ENCODE measurements at regions not wholly inside any gene's neighbourhood (a gene's known extent, or its start where the extent isn't known, plus 50 kb on each side); places are given as distances from the start of the nearest gene placed in this dataset.

- DNase-seq (ENCODE audit: low spot score): no peak
- Mint-ChIP-seq H3K9me3 (no peaks in the 10 kb centered on the region), H3K4me3 (ENCODE audit: low read depth) (no peak overlapping the region), H3K4me1 (ENCODE audit: low read depth) (no peaks in the 10 kb centered on the region), H3K36me3 (ENCODE audit: low read depth) (no peaks in the 10 kb centered on the region), H3K27ac (no peak overlapping the region), H3K27me3 (ENCODE audit: low read depth) (no peaks in the 10 kb centered on the region)
- intact Hi-C loops (cut with micrococcal nuclease): no loop called here
Measured at GRCh38 chr10:83649471-83649870, 489.8 kb upstream of the GHITM start.

DNA sequence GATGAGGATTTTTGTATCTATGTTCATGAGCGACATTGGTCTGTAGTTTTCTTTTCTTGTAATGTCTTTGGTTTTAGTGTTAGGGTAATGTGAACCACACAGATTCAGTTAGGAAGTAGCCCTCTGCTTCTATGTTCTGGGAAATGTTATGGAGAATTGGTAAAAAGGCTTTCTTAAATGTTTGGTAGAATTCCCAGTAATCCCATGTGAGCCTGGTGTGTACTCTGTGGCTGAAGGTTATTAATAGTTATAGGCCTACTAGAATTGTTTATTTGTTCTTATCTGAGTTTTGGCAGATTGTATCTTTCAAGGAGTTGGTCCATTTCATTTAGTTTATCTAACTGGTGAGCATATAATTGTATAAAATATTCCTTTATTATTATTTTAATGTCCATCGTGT lies 484.6 kb upstream of the GHITM start:
- intact Hi-C loops (cut with micrococcal nuclease): no loop called here
- Mint-ChIP-seq H3K4me3 (ENCODE audit: low read depth) (no peak overlapping the region), H3K27me3 (ENCODE audit: low read depth) (no peaks in the 10 kb centered on the region), H3K36me3 (ENCODE audit: low read depth) (no peaks in the 10 kb centered on the region), H3K9me3 (no peaks in the 10 kb centered on the region), H3K27ac (no peak overlapping the region), H3K4me1 (ENCODE audit: low read depth) (no peaks in the 10 kb centered on the region)
- DNase-seq (ENCODE audit: low spot score): no peak

DNA sequence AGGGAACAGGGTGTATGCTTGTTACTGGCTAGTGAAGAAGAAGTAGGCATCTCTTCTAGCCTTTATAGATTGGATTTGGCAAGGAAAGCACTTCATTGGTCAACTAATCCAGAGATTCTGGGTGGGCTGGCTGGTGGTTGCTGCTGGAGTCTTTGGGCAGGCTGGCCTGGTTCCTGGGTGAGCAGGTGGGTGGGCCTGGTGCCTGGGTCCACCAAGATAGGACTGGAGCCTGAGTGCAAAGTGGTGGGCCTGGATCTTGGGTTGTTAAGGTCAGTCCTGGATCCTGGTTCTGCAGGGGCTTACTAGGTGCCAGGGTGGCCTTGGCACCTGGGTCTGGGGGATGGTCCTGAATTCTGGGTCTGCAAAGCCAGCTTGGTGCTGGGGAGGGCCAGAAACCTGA lies 482.4 kb upstream of the GHITM start:
- no peak overlapping the region for H3K4me3 Mint-ChIP-seq (ENCODE audit: low read depth)
- no peak overlapping the region for H3K27ac Mint-ChIP-seq
- no peak for DNase-seq (ENCODE audit: low spot score)
- no peaks in the 10 kb centered on the region for H3K36me3 Mint-ChIP-seq (ENCODE audit: low read depth)
- H3K9me3 Mint-ChIP-seq: no peaks in the 10 kb centered on the region
- intact Hi-C loops (cut with micrococcal nuclease): no loop called here
- H3K4me1 Mint-ChIP-seq (ENCODE audit: low read depth): no peaks in the 10 kb centered on the region
- H3K27me3 Mint-ChIP-seq (ENCODE audit: low read depth): no peaks in the 10 kb centered on the region

GRCh38 chr10:83657487-83657886 lies 481.8 kb upstream of the GHITM start:
- intact Hi-C loops (cut with micrococcal nuclease): no loop called here
- H3K9me3 Mint-ChIP-seq: no peaks in the 10 kb centered on the region
- no peaks in the 10 kb centered on the region for H3K36me3 Mint-ChIP-seq (ENCODE audit: low read depth)
- DNase-seq (ENCODE audit: low spot score): no peak
- H3K4me3 Mint-ChIP-seq (ENCODE audit: low read depth): no peak overlapping the region
- no peaks in the 10 kb centered on the region for H3K4me1 Mint-ChIP-seq (ENCODE audit: low read depth)
- no peaks in the 10 kb centered on the region for H3K27me3 Mint-ChIP-seq (ENCODE audit: low read depth)
- H3K27ac Mint-ChIP-seq: no peak overlapping the region

GRCh38 chr10:83663918-83664317 lies 475.4 kb upstream of the GHITM start:
- no peaks in the 10 kb centered on the region for H3K4me1 Mint-ChIP-seq (ENCODE audit: low read depth)
- H3K36me3 Mint-ChIP-seq (ENCODE audit: low read depth): no peaks in the 10 kb centered on the region
- H3K9me3 Mint-ChIP-seq: no peaks in the 10 kb centered on the region
- no peaks in the 10 kb centered on the region for H3K27me3 Mint-ChIP-seq (ENCODE audit: low read depth)
- H3K4me3 Mint-ChIP-seq (ENCODE audit: low read depth): no peak overlapping the region
- H3K27ac Mint-ChIP-seq: no peak overlapping the region
- DNase-seq (ENCODE audit: low spot score): no peak
- intact Hi-C loops (cut with micrococcal nuclease): no loop called here

DNA sequence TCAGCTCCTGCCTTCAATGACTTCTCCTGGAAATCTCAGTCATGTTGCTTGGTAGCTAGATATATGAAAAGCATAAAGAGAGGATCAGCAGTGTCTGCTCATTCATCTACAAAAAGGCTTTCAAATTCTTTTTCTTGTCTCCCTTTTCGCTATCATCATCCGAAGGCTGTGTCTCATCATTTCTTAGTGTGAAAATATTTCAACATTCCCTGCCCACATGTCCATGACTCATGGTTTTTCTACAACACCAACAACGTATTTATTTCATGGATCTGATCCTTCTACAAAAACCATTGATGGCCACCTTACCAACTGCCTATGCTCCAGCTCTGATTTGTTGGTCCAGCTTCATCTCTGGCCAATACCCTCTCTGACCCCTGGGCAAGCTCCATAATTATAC lies 472.5 kb upstream of the GHITM start:
- DNase-seq (ENCODE audit: low spot score): no peak
- no peak overlapping the region for H3K4me3 Mint-ChIP-seq (ENCODE audit: low read depth)
- no peak overlapping the region for H3K27ac Mint-ChIP-seq
- no peaks in the 10 kb centered on the region for H3K9me3 Mint-ChIP-seq
- H3K4me1 Mint-ChIP-seq (ENCODE audit: low read depth): no peaks in the 10 kb centered on the region
- intact Hi-C loops (cut with micrococcal nuclease): no loop called here
- H3K27me3 Mint-ChIP-seq (ENCODE audit: low read depth): no peaks in the 10 kb centered on the region
- H3K36me3 Mint-ChIP-seq (ENCODE audit: low read depth): no peaks in the 10 kb centered on the region

DNA sequence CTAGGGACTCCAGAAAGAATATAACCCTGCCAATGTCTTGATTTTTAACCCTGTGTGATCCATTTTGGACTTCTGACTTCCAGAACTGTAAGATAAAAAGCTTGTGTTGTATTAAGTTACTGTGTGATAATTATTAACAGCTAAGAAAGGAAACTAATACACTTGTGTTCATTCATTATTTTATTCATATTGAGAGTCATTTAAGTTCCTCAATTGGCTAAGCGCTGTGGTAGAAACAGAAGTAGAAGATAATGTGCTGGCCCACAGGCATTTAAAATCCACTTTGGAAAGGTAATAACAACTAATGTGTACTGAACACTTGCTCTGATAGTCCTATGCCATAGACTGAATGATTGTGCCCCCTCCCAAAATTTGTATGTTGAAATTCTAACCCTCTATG lies 471.7 kb upstream of the GHITM start:
- Mint-ChIP-seq H3K9me3 (no peaks in the 10 kb centered on the region), H3K4me1 (ENCODE audit: low read depth) (no peaks in the 10 kb centered on the region), H3K27me3 (ENCODE audit: low read depth) (no peaks in the 10 kb centered on the region), H3K4me3 (ENCODE audit: low read depth) (no peak overlapping the region), H3K27ac (no peak overlapping the region), H3K36me3 (ENCODE audit: low read depth) (no peaks in the 10 kb centered on the region)
- intact Hi-C loops (cut with micrococcal nuclease): no loop called here
- DNase-seq (ENCODE audit: low spot score): no peak

GRCh38 chr10:83673316-83673715 lies 466.0 kb upstream of the GHITM start:
- peaks cover 1% of the 10 kb centered on the region for H3K27me3 Mint-ChIP-seq (ENCODE audit: low read depth)
- H3K36me3 Mint-ChIP-seq (ENCODE audit: low read depth): no peaks in the 10 kb centered on the region
- DNase-seq (ENCODE audit: low spot score): no peak
- H3K9me3 Mint-ChIP-seq: no peaks in the 10 kb centered on the region
- peaks cover 4% of the 10 kb centered on the region for H3K4me1 Mint-ChIP-seq (ENCODE audit: low read depth)
- intact Hi-C loops (cut with micrococcal nuclease): no loop called here
- H3K27ac Mint-ChIP-seq: no peak overlapping the region
- H3K4me3 Mint-ChIP-seq (ENCODE audit: low read depth): no peak overlapping the region

- intact Hi-C loops (cut with micrococcal nuclease): no loop called here
- Mint-ChIP-seq H3K36me3 (ENCODE audit: low read depth) (no peaks in the 10 kb centered on the region), H3K9me3 (no peaks in the 10 kb centered on the region), H3K4me1 (ENCODE audit: low read depth) (peaks cover 29% of the 10 kb centered on the region), H3K4me3 (ENCODE audit: low read depth) (no peak overlapping the region), H3K27ac (no peak overlapping the region), H3K27me3 (ENCODE audit: low read depth) (peaks cover 1% of the 10 kb centered on the region)
- DNase-seq (ENCODE audit: low spot score): no peak
Measured at GRCh38 chr10:83677795-83678194, 461.5 kb upstream of the GHITM start.

GRCh38 chr10:83678850-83679249 lies 460.5 kb upstream of the GHITM start:
- H3K4me3 Mint-ChIP-seq (ENCODE audit: low read depth): no peak overlapping the region
- H3K4me1 Mint-ChIP-seq (ENCODE audit: low read depth): peaks cover 29% of the 10 kb centered on the region
- DNase-seq (ENCODE audit: low spot score): no peak
- H3K9me3 Mint-ChIP-seq: no peaks in the 10 kb centered on the region
- intact Hi-C loops (cut with micrococcal nuclease): no loop called here
- no peak overlapping the region for H3K27ac Mint-ChIP-seq
- no peaks in the 10 kb centered on the region for H3K36me3 Mint-ChIP-seq (ENCODE audit: low read depth)
- peaks cover 1% of the 10 kb centered on the region for H3K27me3 Mint-ChIP-seq (ENCODE audit: low read depth)

DNA sequence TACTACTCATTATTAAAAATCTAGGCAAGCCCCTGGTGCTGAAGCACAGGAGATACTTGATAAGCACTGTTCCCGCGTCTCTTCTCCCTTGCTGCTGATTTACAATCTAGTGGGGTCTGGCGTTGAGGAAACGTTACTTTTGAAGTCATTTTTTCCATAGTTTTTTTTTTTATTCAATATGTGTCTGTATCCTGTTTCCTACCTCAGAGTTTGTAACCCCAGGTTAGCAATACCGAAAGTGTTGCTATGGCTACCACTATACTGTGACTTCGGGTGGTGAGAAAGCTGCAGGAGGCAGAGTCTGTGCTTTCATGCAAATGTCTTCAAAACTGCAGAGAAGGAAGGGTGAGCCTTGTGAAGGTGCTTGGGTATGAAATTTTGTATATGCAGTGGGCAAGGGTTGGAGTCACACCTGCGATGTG lies 458.8 kb upstream of the GHITM start:
- peak; percentile 46 for DNase-seq (ENCODE audit: low spot score)
- no peaks in the 10 kb centered on the region for H3K36me3 Mint-ChIP-seq (ENCODE audit: low read depth)
- H3K27me3 Mint-ChIP-seq (ENCODE audit: low read depth): no peaks in the 10 kb centered on the region
- H3K4me3 Mint-ChIP-seq (ENCODE audit: low read depth): no peak overlapping the region
- intact Hi-C loops (cut with micrococcal nuclease): loop anchor here (1.0 to 10.0 kb wide), 2 partner anchors 77 to 1934 kb away; no protein-coding TSS in a partner anchor
- H3K9me3 Mint-ChIP-seq: no peaks in the 10 kb centered on the region
- peaks cover 29% of the 10 kb centered on the region for H3K4me1 Mint-ChIP-seq (ENCODE audit: low read depth)
- H3K27ac Mint-ChIP-seq: peak overlapping the region; percentile 55

DNA sequence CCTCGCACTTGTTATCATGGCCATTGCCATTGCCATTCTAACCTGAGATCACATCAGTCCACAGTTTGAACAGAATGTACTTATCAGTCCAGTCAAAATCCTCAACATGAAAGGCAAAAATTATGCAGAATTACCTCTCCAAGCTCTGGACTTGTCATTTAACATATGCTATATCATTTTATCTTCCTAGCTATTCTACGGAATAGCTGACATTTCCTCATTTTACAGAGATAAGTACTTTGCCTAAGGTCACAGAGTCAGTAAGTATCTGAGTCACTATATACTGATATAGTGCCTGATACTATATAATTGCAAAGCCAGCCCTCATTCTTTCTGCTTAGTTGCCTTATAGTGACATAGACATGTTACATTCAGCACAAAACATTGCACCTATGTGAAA lies 456.9 kb upstream of the GHITM start:
- Mint-ChIP-seq H3K27ac (no peak overlapping the region), H3K4me3 (ENCODE audit: low read depth) (no peak overlapping the region), H3K9me3 (no peaks in the 10 kb centered on the region), H3K36me3 (ENCODE audit: low read depth) (no peaks in the 10 kb centered on the region), H3K4me1 (ENCODE audit: low read depth) (peaks cover 29% of the 10 kb centered on the region), H3K27me3 (ENCODE audit: low read depth) (no peaks in the 10 kb centered on the region)
- intact Hi-C loops (cut with micrococcal nuclease): loop anchor here (10.0 kb wide), 1 partner anchor 1932 kb away; no protein-coding TSS in a partner anchor
- DNase-seq (ENCODE audit: low spot score): no peak

GRCh38 chr10:83685458-83685857 lies 453.9 kb upstream of the GHITM start:
- H3K27me3 Mint-ChIP-seq (ENCODE audit: low read depth): no peaks in the 10 kb centered on the region
- no peak for DNase-seq (ENCODE audit: low spot score)
- H3K4me3 Mint-ChIP-seq (ENCODE audit: low read depth): no peak overlapping the region
- no peak overlapping the region for H3K27ac Mint-ChIP-seq
- intact Hi-C loops (cut with micrococcal nuclease): loop anchor here (10.0 kb wide), 1 partner anchor 1929 kb away; no protein-coding TSS in a partner anchor
- H3K9me3 Mint-ChIP-seq: no peaks in the 10 kb centered on the region
- H3K36me3 Mint-ChIP-seq (ENCODE audit: low read depth): no peaks in the 10 kb centered on the region
- H3K4me1 Mint-ChIP-seq (ENCODE audit: low read depth): peaks cover 14% of the 10 kb centered on the region
